GM18870 (cell line): ENCODE measurements at regions not wholly inside any gene's neighbourhood (a gene's known extent, or its start where the extent isn't known, plus 50 kb on each side); places are given as distances from the start of the nearest gene placed in this dataset.

Experiments
- ATAC-seq: cut with Tn5 transposase; IDR thresholded peaks from one replicate; pipeline ENCODE4 v1.9.1; 2021; ENCODE audit warnings: moderate library complexity; ENCODE audit not compliant: unreplicated experiment

GRCh38 chr7:89908736-89909135 is 245.5 kb upstream of the STEAP1 start:
- ATAC-seq = no peak

- no peak for ATAC-seq
Measured at GRCh38 chr7:89914711-89915110, 239.6 kb upstream of the STEAP1 start.

- ATAC-seq = no peak
Measured at GRCh38 chr7:89926194-89926593, 228.1 kb upstream of the STEAP1 start.

DNA sequence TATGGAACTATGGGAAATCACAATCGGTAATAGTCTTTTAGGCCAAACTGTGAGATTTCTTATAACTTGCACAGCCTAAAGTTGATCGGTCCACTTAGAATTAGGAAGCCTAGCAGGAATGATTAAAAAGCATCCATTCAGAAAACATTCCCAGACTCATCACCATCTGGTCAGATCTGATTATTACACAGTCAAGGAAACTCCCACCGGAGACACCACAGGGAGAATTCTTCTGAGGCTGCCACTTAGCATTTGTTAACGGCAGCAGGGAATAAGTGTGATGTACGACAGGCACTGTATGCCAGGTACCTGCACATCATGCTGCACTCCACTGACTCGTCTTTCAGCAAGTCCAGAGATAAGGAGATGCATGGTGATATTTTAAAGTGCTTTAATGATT is 227.6 kb upstream of the STEAP1 start:
- ATAC-seq = no peak

DNA sequence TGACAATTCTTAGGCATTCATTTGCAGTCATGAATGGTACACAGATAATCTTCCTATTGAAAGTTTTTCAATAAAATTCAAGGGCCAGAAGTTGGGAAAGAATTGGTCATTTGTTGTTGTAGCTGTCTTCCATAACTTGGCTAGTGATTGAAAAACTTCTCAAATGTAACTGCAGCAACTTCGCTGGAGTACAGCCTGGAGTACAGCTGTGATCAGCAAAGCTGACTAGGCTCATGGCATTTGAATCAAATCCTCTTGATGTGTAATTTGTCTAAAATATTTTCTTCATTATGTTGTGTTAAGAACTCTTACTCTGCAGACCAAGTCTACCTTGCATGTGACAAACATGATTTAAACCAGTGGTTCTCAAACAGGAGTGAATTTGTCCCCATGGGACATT is 226.5 kb upstream of the STEAP1 start:
- no peak for ATAC-seq

DNA sequence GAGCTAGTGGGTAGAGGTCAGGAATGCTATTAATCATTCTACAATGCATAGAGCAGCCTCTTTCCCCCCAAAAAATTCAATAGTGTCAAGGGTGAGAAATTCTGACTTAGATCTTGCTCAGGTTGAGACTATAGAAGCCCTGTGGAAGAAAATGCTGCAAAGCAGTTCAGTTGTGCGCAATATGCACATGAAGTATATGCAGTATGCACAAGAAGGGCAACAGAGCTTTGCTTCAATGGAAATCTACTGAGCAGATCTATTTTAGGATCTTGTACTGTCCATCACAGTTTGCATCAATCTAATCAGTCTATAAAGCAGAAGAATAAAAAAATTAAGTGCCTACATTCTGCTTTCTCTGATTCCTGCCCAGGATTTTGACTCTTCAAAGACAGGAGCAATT is 225.8 kb upstream of the STEAP1 start:
- ATAC-seq = no peak

DNA sequence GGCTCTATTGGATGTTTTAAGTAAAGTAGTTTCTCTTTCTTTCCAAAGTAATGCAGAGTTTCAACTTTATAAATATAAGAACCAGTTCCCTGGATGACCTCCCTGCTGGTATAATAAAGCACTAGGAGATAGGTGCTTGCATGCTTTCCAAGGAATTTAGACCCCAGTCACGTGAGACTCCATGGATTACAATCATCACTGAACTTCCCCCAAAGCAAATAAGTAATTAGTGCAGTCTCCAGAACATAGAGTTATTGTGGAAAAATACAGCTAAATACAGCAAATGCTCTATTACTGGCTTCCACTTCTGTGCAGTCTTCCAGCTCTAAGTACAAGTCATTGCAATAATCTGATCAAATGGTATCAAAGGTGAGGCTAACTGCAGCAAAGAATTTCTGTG is 220.2 kb upstream of the STEAP1 start:
- ATAC-seq = no peak

DNA sequence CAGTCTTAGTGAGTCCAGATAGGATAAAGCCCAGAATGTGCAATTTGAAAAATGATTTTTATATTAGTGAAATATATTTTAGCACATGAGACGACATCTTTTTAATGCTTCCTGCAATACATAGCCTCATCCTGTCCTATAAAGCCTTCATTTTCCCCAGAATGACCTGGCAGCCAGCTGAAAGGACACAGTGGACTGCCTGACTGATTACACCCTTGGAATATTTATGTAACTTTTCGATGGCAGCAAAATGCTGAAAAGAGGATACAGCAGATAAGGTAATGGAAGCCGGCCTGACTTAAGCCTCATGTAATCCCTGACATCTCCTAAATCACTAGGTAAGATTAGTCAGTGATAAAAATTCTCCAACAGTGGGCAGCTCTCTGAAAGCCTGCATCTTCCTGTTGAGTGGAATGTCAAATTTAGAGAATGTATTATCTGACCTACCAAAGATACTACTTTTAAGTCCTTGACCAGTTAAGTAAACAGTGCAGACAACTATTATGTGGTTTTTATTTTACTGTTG is 210.7 kb upstream of the STEAP1 start:
- ATAC-seq = no peak

DNA sequence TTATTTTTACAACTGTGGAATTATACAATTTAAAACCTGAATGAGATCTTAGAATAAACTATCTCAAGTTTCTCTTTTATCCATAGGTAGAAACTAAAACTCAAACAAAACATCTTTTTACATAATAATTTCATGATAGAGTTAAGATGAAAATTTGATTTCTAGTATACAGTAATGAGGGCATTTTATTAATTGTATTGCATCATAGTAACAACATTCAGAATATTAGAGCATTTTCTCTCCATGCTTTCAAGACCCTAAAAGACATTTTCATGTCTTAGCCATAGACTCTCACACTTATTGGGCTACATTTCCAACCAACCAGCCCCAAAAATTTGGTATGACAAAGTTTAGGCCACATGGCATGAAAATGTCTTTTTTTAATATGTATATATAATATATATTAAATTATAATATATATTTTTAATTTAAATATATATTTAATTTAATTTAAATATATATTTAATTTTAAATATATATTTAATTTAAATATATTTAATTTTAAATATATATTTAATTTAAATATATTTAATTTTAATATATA is 195.7 kb upstream of the STEAP1 start:
- ATAC-seq = no peak

- no peak for ATAC-seq
Measured at GRCh38 chr7:89966067-89966664, 188.1 kb upstream of the STEAP1 start.

GRCh38 chr7:89975577-89975976 is 178.7 kb upstream of the STEAP1 start:
- no peak for ATAC-seq

DNA sequence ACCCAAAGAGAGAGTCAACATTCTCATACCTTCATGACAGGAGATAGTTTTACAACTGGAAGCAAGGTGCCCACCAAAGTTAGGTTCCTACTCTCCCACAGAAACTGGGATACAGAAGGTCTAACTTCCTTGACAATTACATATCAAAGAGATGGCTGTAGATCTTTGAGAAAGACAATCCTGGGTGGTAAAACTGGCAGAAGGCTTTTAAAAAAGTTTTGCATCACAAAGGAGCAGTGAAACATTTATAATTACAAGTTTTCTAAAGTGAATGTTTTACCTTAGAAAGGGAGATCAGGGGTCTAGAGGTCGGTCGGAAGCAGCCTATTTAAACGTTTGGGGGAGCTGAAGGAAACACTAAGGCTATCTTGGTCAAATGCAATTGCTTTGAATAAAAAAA is 166.6 kb upstream of the STEAP1 start:
- ATAC-seq = no peak

GRCh38 chr7:89988074-89988473 is 166.2 kb upstream of the STEAP1 start:
- ATAC-seq = no peak

- no peak for ATAC-seq
Measured at GRCh38 chr7:89989454-89989853, 164.8 kb upstream of the STEAP1 start.

DNA sequence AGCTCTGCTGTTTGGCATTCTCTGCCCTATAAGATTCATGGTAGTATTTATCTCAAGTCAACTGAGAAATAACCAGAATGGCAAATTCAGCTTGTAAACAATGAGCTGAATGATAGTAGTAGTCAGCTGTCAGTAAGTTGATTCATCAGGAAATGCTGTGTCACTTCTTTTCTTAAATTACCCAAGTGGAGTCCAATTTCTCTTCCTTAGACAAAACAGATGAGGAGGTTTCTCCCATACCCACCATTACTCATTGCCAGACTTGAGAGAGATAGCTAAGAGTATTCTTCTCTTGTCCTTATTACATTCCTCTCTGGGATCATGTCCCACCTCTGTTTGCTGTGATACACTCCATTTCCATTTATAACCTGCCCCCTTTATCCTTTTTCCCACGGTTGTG is 159.8 kb upstream of the STEAP1 start:
- ATAC-seq = no peak

- ATAC-seq = no peak
Measured at GRCh38 chr7:89998554-89998953, 155.7 kb upstream of the STEAP1 start.

DNA sequence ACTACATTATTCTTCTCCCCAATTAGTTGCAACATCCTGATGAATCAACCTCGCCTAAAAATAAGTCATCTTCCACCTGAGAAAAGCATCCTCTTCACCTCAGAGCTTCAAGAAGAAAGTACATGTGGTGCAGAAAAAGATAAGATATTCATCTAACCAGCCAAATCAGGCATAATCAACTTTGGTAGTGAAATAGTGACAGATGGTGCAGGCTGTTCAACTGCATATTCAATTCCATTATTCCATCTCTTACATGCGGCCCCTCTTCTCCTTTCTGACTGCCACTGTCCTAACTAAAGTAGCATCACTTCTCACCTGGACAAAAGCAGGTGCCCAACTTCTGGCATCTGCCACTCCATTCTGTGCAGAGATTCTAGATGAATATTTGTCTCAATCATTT is 148.4 kb upstream of the STEAP1 start:
- no peak for ATAC-seq

DNA sequence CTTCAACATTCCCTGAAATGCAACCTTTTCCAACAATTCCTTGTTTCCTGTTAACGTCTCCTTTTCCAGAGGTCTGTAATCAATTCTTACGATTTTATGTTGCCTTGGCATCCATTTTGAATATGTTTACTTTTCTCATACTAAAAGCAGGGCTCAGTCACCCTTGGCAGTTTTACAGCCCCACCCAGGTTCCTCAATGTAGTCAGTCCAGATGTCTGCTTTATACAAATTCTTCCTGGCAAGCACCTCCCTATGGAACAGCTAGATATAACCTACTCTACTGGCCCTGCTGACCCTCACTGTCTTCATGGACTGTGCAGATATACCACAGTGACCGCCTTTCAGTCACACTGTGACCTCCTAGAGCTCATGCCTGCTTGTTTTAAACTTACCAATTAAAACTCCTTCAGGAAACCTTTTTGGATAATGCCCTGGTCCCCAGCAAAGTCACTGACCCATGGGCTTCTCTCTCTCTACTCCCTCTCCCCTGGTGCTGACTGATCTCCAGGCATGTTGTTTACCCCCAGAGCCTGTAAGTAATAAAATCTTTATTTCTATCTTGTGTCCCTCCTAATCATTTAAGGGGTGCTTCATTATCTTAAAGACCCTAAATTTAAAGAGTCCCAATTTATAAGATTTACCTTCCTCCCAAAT is 147.1 kb upstream of the STEAP1 start:
- ATAC-seq = no peak

GRCh38 chr7:90007831-90008230 is 146.4 kb upstream of the STEAP1 start:
- no peak for ATAC-seq

DNA sequence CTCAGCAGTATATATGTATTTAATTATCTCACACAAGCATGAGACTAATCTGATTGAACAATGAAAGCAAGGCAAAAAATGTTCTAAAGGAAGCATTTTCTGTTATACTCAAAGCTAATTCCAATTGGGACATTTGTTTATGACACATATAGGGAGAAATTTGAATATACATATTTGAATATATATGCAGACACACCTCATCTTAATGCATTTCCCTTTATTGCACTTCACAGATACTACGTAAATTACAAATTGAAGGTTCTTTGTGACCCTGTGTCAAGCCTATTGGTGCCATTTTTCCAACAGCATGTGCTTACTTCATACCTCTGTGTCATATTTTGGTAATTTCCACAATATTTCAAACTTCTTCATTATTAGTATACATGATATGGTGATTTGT is 132.1 kb upstream of the STEAP1 start:
- ATAC-seq = no peak

- ATAC-seq = peak; percentile 90
Measured at GRCh38 chr7:90025771-90026170, 128.5 kb upstream of the STEAP1 start.

DNA sequence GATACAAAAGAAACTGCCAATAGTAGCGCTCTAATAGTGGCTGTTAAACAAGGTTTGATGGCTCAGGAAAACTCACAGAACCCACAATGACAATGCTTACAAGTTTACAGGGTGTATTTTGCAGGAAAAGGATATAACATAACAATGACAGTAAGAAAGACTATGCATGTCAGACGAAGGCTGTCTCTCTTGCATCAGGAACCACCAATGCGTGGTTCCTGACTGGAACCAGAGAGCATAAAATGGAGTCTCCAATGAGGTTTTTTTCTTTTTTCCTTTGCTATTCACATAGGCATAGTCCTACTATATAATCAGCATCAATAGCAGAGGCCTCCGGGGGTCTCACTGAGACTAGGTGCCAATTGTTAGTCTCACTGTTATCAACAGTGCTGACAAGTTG is 120.4 kb upstream of the STEAP1 start:
- no peak for ATAC-seq

DNA sequence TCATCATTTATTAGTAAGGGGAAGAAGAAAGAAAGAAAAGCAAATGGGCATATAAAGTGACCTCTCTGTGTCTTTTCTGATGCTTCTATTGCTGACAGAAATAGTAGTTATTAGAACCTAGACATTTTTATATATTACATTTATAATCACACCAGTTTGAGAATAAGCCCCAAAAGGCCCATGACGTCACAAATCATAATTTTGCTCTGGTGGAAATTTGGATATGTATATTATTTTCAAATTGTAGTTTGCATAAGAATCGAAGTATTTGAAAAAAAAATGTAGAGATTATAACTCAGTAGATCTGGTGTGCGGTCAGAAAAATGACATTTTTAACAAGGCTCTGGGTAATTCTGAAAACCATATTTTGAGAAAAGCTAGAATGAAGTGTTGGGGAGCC is 101.2 kb upstream of the STEAP1 start:
- no peak for ATAC-seq
